ENCODE measurements at regions not wholly inside any gene's neighbourhood (a gene's known extent, or its start where the extent isn't known, plus 50 kb on each side); places are given as distances from the start of the nearest gene placed in this dataset.
"Not testable (repeated sequence)": the region's sequence is repeated elsewhere in the genome, so short reads cannot be mapped to it uniquely, and the experiment has no call there.

GRCh38 chr1:25171013-25171412 is 61.3 kb downstream of the SYF2 start:
- FAIRE-seq, result not testable (repeated sequence)

- FAIRE-seq, result no peak
Measured at GRCh38 chr1:25170439-25170838, 61.9 kb downstream of the SYF2 start.

GRCh38 chr1:25169610-25170009 is 62.7 kb downstream of the SYF2 start:
- FAIRE-seq, result no peak

GRCh38 chr1:25169168-25169567 is 63.1 kb downstream of the SYF2 start:
- no peak for FAIRE-seq

- no peak for FAIRE-seq
Measured at GRCh38 chr1:25168193-25169071, 63.9 kb downstream of the SYF2 start.

GRCh38 chr1:25167269-25168192 is 64.8 kb downstream of the SYF2 start:
- FAIRE-seq, result no peak

GRCh38 chr1:25166847-25167246 is 65.5 kb downstream of the SYF2 start:
- FAIRE-seq, result no peak

GRCh38 chr1:25163986-25164385 is 68.3 kb downstream of the SYF2 start:
- FAIRE-seq, result no peak

GRCh38 chr1:25161981-25162380 is 70.3 kb downstream of the SYF2 start:
- no peak for FAIRE-seq

- no peak for FAIRE-seq
Measured at GRCh38 chr1:25157846-25158245, 74.5 kb downstream of the SYF2 start.

GRCh38 chr1:25150985-25151495 is 81.3 kb downstream of the SYF2 start:
- FAIRE-seq, result no peak

- FAIRE-seq, result no peak
Measured at GRCh38 chr1:25148673-25149300, 83.5 kb downstream of the SYF2 start.

GRCh38 chr1:25146451-25146855 is 85.8 kb downstream of the SYF2 start:
- FAIRE-seq, result no peak

GRCh38 chr1:25145775-25146393 is 86.4 kb downstream of the SYF2 start:
- FAIRE-seq, result no peak

GRCh38 chr1:25140073-25140797 is 92.1 kb downstream of the SYF2 start:
- no peak for FAIRE-seq

GRCh38 chr1:25137521-25138395 is 94.5 kb downstream of the SYF2 start:
- FAIRE-seq, result no peak

- FAIRE-seq, result no peak
Measured at GRCh38 chr1:25137106-25137505, 95.2 kb downstream of the SYF2 start.

- FAIRE-seq, result no peak
Measured at GRCh38 chr1:25135909-25136308, 96.4 kb downstream of the SYF2 start.

GRCh38 chr1:25134801-25135461 is 97.4 kb downstream of the SYF2 start:
- FAIRE-seq, result no peak

GRCh38 chr1:25134307-25134706 is 98.0 kb downstream of the SYF2 start:
- FAIRE-seq, result no peak

Measured in A204.1 (cell line).